ENCODE measurements at regions not wholly inside any gene's neighbourhood (a gene's known extent, or its start where the extent isn't known, plus 50 kb on each side); places are given as distances from the start of the nearest gene placed in this dataset.

- no peak overlapping the region for H3K4me3 ChIP-seq (replicated peaks in 1 of 4; ENCODE audit: control extremely low read depth in 1 of 4, insufficient read depth in 1 of 4, low read depth in 3 of 4, low read length in 4 of 4)
- no peak overlapping the region for H2AFZ ChIP-seq (ENCODE audit: low read length)
- H3K4me2 ChIP-seq (ENCODE audit: extremely low read depth, insufficient read depth, low read length): no peak overlapping the region
- H3K9me3 ChIP-seq (ENCODE audit: control insufficient read depth, insufficient read depth, low read depth, low read length): no peaks in the 10 kb centered on the region
- TF ChIP-seq CTCF (conservative IDR thresholded peaks at IDR 0.05 in 1 of 2, IDR thresholded peaks at IDR 0.05 in 1 of 2; ENCODE audit: low read depth in 1 of 2, low read length in 2 of 2) (no peak), EZH2 (IDR thresholded peaks at IDR 0.05; ENCODE audit: low read length, missing control alignments) (no peak)
- H3K27ac ChIP-seq (ENCODE audit: insufficient read depth, low read length): no peak overlapping the region
- H3K79me2 ChIP-seq (ENCODE audit: control insufficient read depth, insufficient read depth, low read length): no peaks in the 10 kb centered on the region
- no peaks in the 10 kb centered on the region for H3K27me3 ChIP-seq (ENCODE audit: control insufficient read depth, insufficient read depth, low read length)
- H3K4me1 ChIP-seq (ENCODE audit: control insufficient read depth, extremely low read depth, insufficient read depth, low read length): no peaks in the 10 kb centered on the region
- no peak overlapping the region for H3K9ac ChIP-seq (ENCODE audit: insufficient read depth, low read length)
- DNase-seq (ENCODE audit: low read depth in 2 of 2): no peak
- H4K20me1 ChIP-seq (ENCODE audit: control insufficient read depth, extremely low read depth, insufficient read depth, low read length): no peaks in the 10 kb centered on the region
- no peaks in the 10 kb centered on the region for H3K36me3 ChIP-seq (ENCODE audit: control insufficient read depth, insufficient read depth, low read length)
These were observed 150.0 kb upstream of the RBFOX1 start for GRCh38 chr16:7182510-7183109.

- Histone ChIP-seq H4K20me1 (ENCODE audit: control insufficient read depth, extremely low read depth, insufficient read depth, low read length) (no peaks in the 10 kb centered on the region), H3K27me3 (ENCODE audit: control insufficient read depth, insufficient read depth, low read length) (no peaks in the 10 kb centered on the region), H3K36me3 (ENCODE audit: control insufficient read depth, insufficient read depth, low read length) (no peaks in the 10 kb centered on the region), H3K4me3 (replicated peaks in 1 of 4; ENCODE audit: control extremely low read depth in 1 of 4, insufficient read depth in 1 of 4, low read depth in 3 of 4, low read length in 4 of 4) (no peak overlapping the region), H2AFZ (ENCODE audit: low read length) (no peak overlapping the region), H3K9ac (ENCODE audit: insufficient read depth, low read length) (no peak overlapping the region), H3K4me2 (ENCODE audit: extremely low read depth, insufficient read depth, low read length) (no peak overlapping the region), H3K4me1 (ENCODE audit: control insufficient read depth, extremely low read depth, insufficient read depth, low read length) (no peaks in the 10 kb centered on the region), H3K9me3 (ENCODE audit: control insufficient read depth, insufficient read depth, low read depth, low read length) (no peaks in the 10 kb centered on the region), H3K27ac (ENCODE audit: insufficient read depth, low read length) (no peak overlapping the region), H3K79me2 (ENCODE audit: control insufficient read depth, insufficient read depth, low read length) (no peaks in the 10 kb centered on the region)
- TF ChIP-seq CTCF (conservative IDR thresholded peaks at IDR 0.05 in 1 of 2, IDR thresholded peaks at IDR 0.05 in 1 of 2; ENCODE audit: low read depth in 1 of 2, low read length in 2 of 2): no peak
- TF ChIP-seq EZH2 (IDR thresholded peaks at IDR 0.05; ENCODE audit: low read length, missing control alignments): no peak
- no peak for DNase-seq (ENCODE audit: low read depth in 2 of 2)
These were observed 154.8 kb upstream of the RBFOX1 start for GRCh38 chr16:7177875-7178274.

DNA sequence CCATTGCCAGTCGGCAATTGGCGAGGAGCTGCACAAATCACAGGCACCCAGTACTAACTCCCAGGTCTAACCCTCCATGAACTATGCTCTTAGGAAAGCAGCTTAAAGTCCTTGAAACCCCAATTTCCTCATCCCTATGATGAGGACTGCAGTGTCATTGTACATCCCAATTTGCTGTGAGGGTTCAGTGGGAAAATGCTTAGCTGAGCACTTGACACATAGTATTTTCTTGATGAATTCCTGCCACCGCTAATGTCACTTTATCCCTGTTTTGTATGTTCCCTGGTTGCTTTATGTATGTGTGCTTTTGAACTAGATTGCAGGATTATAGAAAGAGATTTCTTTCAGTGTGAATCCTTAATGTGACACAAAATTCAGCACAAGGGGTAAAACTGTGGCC is 161.5 kb upstream of the RBFOX1 start:
- Histone ChIP-seq H3K9ac (ENCODE audit: insufficient read depth, low read length) (no peak overlapping the region), H4K20me1 (ENCODE audit: control insufficient read depth, extremely low read depth, insufficient read depth, low read length) (no peaks in the 10 kb centered on the region), H3K36me3 (ENCODE audit: control insufficient read depth, insufficient read depth, low read length) (no peaks in the 10 kb centered on the region), H2AFZ (ENCODE audit: low read length) (no peak overlapping the region), H3K27ac (ENCODE audit: insufficient read depth, low read length) (no peak overlapping the region), H3K27me3 (ENCODE audit: control insufficient read depth, insufficient read depth, low read length) (no peaks in the 10 kb centered on the region), H3K9me3 (ENCODE audit: control insufficient read depth, insufficient read depth, low read depth, low read length) (no peaks in the 10 kb centered on the region), H3K4me2 (ENCODE audit: extremely low read depth, insufficient read depth, low read length) (no peak overlapping the region), H3K79me2 (ENCODE audit: control insufficient read depth, insufficient read depth, low read length) (no peaks in the 10 kb centered on the region), H3K4me1 (ENCODE audit: control insufficient read depth, extremely low read depth, insufficient read depth, low read length) (no peaks in the 10 kb centered on the region), H3K4me3 (replicated peaks in 1 of 4; ENCODE audit: control extremely low read depth in 1 of 4, insufficient read depth in 1 of 4, low read depth in 3 of 4, low read length in 4 of 4) (no peak overlapping the region)
- TF ChIP-seq EZH2 (IDR thresholded peaks at IDR 0.05; ENCODE audit: low read length, missing control alignments) (no peak), CTCF (conservative IDR thresholded peaks at IDR 0.05 in 1 of 2, IDR thresholded peaks at IDR 0.05 in 1 of 2; ENCODE audit: low read depth in 1 of 2, low read length in 2 of 2) (no peak)
- DNase-seq (ENCODE audit: low read depth in 2 of 2): no peak

All from fibroblast of lung (primary cell).